NCI-H748 treated with DMSO at 0.1 percent for 48 hours (cell line): ENCODE measurements at regions not wholly inside any gene's neighbourhood (a gene's known extent, or its start where the extent isn't known, plus 50 kb on each side); places are given as distances from the start of the nearest gene placed in this dataset.

Experiments
- DNase-seq: peaks from one replicate; lab custom pipeline; 2025; lab: John Stamatoyannopoulos, UW

- DNase-seq: no peak
Measured at GRCh38 chr5:14983666-14984441, 112.3 kb upstream of the ANKH start.

GRCh38 chr5:14980698-14981097 lies 109.1 kb upstream of the ANKH start:
- DNase-seq: no peak

- DNase-seq: no peak
Measured at GRCh38 chr5:14977058-14977685, 105.6 kb upstream of the ANKH start.

GRCh38 chr5:14976486-14976885 lies 104.9 kb upstream of the ANKH start:
- DNase-seq: no peak

- DNase-seq: no peak
Measured at GRCh38 chr5:14971873-14972272, 100.3 kb upstream of the ANKH start.

GRCh38 chr5:14968796-14969195 lies 97.2 kb upstream of the ANKH start:
- DNase-seq: no peak

- no peak for DNase-seq
Measured at GRCh38 chr5:14967166-14967565, 95.6 kb upstream of the ANKH start.

GRCh38 chr5:14965815-14966214 lies 94.2 kb upstream of the ANKH start:
- no peak for DNase-seq

- DNase-seq: no peak
Measured at GRCh38 chr5:14962604-14963003, 91.0 kb upstream of the ANKH start.

GRCh38 chr5:14960120-14960462 lies 88.5 kb upstream of the ANKH start:
- DNase-seq: no peak

- DNase-seq: no peak
Measured at GRCh38 chr5:14959399-14960119, 88.0 kb upstream of the ANKH start.

- no peak for DNase-seq
Measured at GRCh38 chr5:14958188-14958587, 86.6 kb upstream of the ANKH start.

GRCh38 chr5:14956423-14957046 lies 85.0 kb upstream of the ANKH start:
- DNase-seq: no peak

- DNase-seq: no peak
Measured at GRCh38 chr5:14954616-14955343, 83.2 kb upstream of the ANKH start.

- no peak for DNase-seq
Measured at GRCh38 chr5:14954216-14954615, 82.6 kb upstream of the ANKH start.

- DNase-seq: no peak
Measured at GRCh38 chr5:14953075-14953607, 81.6 kb upstream of the ANKH start.

GRCh38 chr5:14948383-14948782 lies 76.8 kb upstream of the ANKH start:
- no peak for DNase-seq

- peak; percentile 67 for DNase-seq
Measured at GRCh38 chr5:14946815-14947620, 75.4 kb upstream of the ANKH start.

- DNase-seq: no peak
Measured at GRCh38 chr5:14945450-14945849, 73.9 kb upstream of the ANKH start.

- no peak for DNase-seq
Measured at GRCh38 chr5:14944996-14945395, 73.4 kb upstream of the ANKH start.

- DNase-seq: no peak
Measured at GRCh38 chr5:14944350-14944739, 72.8 kb upstream of the ANKH start.
